IMR-90 (cell line): ENCODE measurements at regions not wholly inside any gene's neighbourhood (a gene's known extent, or its start where the extent isn't known, plus 50 kb on each side); places are given as distances from the start of the nearest gene placed in this dataset.

Experiments used
- POLR2A ChIP-seq: IDR thresholded peaks from 2 replicates; pipeline ENCODE4 v1.6.1; 2012; ENCODE audit warnings: mild to moderate bottlenecking, low read depth, low read length
- RFX5 ChIP-seq: IDR thresholded peaks from 2 replicates; pipeline ENCODE4 v1.8.0; 2012; ENCODE audit warnings: low read depth, mild to moderate bottlenecking, low read length, moderate library complexity

GRCh38 chr4:101527188-101527587, 179.9 kb upstream of the PPP3CA start:
- TF ChIP-seq RFX5 (no peak), POLR2A (no peak)
